ENCODE measurements at regions not wholly inside any gene's neighbourhood (a gene's known extent, or its start where the extent isn't known, plus 50 kb on each side); places are given as distances from the start of the nearest gene placed in this dataset.

DNA sequence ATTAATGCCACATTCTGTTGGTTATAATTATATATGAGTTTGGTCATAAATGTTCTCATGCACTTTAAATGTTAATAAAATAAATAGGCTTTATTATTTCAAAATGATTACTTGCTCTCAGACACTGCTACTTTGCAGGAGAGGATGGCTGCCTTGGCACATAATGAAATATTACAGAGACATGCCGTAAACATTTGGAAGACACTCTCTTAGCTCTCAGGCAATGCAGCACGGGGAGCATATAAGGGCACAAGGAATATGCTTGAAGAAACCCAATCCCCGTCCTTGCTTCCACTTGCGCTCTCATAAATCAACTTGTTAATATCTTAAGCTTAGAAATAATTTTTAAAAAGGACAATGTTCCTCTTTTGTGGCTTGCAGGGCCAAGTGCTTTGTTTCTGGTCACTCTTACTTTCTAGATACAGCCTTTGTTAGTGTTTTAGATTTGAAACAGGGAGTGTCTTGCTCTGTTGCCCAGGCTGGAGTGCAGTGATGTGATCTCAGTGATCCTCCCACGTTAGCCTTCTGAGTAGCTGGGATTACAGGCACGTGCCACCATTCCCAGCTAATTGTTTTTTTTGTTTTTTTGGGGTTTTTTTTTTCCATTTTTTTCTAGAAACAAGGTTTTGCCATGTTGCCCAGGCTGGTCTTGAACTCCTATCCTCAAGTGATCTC, 445.0 kb downstream of the SPRY1 start:
- no peak for DNase-seq (ENCODE audit: low spot score)

- no peak for DNase-seq (ENCODE audit: low spot score)
These were observed 446.5 kb downstream of the SPRY1 start for GRCh38 chr4:123843137-123843536.

DNA sequence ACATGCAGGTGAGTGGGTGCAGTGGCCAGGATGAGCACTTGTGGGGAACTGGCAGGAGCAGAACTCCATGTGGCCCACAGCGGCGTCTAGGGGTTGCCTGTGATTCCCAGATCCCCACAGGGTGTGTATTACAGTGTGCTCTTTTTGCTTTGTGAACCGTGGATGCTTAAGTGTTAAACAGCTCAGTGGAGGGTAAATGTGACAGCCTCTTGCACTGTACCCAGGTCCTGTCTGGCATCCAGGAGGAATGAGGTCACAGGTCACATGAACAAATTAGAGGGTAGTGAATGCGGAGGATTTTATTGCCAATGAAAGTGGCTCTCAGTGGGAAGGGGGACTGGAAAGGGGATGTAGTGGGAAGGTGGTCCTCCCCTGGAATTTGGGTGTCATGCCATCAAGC, 447.8 kb downstream of the SPRY1 start:
- no peak for DNase-seq (ENCODE audit: low spot score)

GRCh38 chr4:123846092-123846491, 449.5 kb downstream of the SPRY1 start:
- no peak for DNase-seq (ENCODE audit: low spot score)

- no peak for DNase-seq (ENCODE audit: low spot score)
These were observed 450.0 kb downstream of the SPRY1 start for GRCh38 chr4:123846561-123846960.

- DNase-seq (ENCODE audit: low spot score): no peak
These were observed 452.0 kb downstream of the SPRY1 start for GRCh38 chr4:123848606-123849005.

DNA sequence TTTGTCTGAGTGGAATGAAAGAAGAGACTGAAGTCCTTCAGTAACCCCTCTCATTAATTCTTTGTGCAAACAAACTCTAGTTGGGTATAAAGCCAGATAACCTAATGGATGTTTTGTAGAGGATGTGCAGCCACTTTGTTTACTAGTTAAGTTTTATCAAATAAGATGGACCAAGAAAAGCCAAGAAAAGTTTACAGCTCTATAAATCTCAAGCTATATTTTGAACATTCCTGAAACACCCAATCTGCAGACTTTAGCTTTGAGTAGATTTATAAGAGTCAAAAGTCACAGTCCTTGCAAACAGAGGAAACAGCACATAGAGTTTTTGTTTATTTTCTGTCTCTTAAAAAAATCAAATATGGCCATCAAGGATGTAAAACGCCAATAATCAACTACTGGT, 452.9 kb downstream of the SPRY1 start:
- no peak for DNase-seq (ENCODE audit: low spot score)

- no peak for DNase-seq (ENCODE audit: low spot score)
These were observed 454.9 kb downstream of the SPRY1 start for GRCh38 chr4:123851521-123851920.

DNA sequence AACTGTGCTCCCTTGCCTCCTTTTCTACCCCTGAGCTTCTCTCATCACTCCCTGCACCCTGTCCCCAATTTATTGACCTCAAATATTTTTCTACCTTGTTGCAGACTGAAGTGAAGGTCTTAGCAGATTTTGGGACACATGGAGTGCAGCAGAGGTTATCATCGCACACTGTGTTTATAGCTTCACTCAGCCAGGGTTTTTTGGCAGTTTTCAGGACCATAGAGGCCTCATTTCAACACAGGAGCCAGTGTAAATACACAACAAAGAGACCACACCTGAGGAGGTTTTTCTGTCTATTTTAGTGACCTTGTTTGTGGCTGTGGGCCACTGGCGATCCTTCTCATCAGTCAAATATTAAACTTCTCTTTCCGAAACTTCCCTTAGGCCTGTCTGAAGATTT, 457.1 kb downstream of the SPRY1 start:
- no peak for DNase-seq (ENCODE audit: low spot score)

DNA sequence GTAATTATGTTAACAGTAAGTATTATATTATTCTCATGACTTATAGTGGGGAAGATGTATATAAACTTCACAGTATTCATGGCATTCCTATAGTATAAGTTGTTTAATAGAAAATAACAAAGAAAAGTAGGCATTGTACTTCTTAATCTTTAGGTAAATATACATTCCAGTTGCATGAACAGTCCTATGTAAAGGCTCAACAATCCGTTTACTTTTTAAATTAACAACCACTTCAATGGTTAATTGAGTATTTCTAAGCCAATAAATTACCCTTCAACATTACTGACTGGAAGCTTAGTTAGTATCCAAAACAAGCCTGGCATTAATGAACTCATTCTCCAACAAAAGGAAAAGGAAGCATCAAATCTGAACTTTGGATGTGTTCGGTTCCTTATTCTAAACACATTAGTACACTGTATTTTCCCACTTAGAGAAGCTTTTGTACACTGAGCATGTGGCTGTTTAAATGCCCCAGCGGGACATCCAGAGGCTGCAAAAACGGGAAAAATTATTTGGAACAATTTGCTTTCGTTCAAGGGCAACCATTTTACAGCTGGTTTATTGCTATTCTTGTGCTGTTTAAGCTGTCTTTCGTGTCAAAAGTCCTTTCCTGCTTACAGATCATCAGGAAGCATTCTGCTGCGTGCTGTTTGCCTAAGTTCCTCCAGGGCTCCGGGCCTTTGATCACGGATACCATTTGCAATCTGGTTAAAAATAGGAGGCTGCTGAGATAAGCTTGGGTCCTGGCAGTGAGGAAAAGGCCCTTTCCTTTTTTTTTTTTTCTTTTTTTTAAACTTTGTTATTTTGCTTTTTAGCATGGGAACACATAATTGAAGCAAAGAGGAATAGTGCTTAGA, 460.3 kb downstream of the SPRY1 start:
- DNase-seq (ENCODE audit: low spot score): no peak

DNA sequence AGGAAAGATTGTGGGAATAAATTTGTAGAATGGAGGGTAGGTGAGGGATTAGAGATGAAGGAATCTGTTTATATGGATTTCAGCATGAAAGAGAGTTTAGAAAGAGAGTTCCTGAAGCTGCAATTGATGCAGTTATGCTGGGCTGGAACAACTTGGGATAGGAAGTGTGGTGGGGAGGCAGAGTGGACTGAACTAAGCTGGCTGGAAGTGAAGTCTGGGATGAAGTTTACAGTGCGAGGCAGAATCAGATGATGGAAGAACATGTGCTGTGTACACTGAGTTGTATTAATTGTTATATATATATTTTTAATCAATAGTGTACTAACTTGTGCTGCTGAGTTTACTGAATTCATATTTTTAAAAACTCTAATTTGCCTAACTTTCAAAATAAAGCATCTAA, 461.9 kb downstream of the SPRY1 start:
- no peak for DNase-seq (ENCODE audit: low spot score)

DNA sequence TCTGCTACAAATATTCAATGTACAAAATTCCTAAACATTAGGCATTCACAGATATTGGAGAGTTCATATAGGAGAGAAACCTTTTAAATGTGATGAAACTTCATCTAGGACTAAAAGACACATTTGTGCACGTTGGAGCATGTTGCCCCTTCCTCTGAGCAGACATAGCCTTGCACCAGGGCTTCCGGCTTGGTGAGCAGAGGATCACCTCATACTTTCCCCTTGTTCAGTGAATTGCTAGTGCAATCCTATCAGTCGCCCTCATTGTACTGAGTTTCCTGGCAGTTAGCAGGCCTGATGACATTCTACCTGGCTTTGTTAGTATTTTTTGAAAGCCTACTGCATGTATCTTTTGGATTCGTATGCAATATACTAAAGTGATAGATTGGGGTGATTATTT, 466.2 kb downstream of the SPRY1 start:
- no peak for DNase-seq (ENCODE audit: low spot score)

DNA sequence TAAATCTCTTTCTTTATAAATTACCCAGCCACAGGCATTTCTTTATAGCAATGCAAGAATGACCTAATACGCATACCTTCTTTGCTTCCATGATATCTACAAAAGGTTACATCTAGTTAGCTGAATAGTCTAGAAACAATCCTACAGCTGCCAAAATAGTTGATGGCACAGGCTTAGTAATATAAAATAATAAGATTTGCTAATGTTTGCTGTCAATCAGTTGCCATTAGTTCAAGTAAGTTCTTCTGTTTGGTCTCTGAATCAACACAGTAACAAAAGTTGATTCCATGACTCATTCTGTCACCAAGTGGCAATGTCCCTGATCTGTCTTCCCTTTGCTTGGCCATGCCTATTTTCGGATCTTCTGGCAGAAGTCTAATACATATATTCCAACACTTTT, 470.2 kb downstream of the SPRY1 start:
- no peak for DNase-seq (ENCODE audit: low spot score)

- DNase-seq (ENCODE audit: low spot score): no peak
These were observed 471.5 kb downstream of the SPRY1 start for GRCh38 chr4:123867910-123868587.

DNA sequence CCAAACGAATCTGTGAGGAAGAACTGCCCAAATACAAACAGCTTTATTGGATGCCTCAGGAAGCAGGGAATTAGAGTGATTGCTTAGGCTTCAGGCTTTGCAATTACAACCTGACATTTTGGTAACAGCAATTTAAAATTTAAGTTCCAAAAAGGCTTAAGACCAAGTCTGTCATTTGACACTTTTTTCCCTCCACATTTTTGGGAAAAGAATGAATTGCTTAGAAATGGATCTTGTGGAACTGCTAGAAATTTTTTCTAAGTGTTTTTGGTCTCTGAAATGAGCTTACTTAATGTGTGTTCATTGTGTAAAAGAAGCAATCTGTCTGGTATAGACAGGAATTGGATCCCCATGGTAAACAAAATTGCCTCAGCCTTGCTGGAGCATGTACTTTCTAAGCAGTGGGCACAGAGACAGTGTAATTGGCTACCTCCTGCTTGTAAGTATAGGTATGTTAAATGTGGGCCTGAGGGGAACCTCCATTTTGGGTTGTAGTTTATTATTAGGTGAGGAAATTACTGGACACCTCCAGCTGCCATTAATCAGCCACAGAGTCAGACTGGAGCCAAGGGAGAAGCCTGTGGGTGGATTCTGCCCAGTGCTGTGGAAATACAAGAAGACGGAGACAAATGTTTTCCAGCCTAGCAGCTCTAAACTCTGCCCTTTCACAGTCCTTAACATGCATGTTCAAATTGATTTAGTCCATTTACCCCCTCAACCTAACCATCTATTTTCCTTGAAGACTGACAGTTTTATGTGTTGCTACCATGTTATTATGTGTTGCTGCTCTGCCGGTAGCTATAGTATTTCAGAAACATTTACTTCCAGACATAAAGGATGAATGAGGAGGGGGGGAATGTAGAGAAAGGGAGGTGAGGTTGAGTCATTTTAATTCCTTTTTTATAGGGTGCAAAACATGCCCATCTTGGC, 473.0 kb downstream of the SPRY1 start:
- no peak for DNase-seq (ENCODE audit: low spot score)

GRCh38 chr4:123870216-123870876, 473.8 kb downstream of the SPRY1 start:
- DNase-seq (ENCODE audit: low spot score): no peak

DNA sequence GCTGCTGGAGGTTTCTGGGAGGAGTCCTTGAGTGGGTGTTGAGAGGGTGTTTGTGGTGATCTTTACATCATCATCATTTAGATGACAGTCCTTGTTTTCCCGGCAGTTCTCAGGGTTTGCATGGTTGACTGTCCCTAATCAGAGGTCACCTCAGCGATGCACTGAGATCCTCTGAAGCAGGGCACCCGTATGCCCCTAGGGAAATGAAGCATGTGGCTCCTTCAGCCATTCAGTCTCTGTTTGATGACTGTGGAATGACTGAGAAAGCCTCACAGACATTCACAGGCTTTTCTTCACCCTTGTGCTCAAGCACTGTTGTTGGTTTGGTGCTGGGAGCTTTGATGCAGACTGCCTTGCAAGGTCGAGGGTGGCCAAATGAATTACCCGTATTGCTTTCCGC, 474.7 kb downstream of the SPRY1 start:
- DNase-seq (ENCODE audit: low spot score): no peak

- DNase-seq (ENCODE audit: low spot score): no peak
These were observed 477.5 kb downstream of the SPRY1 start for GRCh38 chr4:123874063-123874462.

GRCh38 chr4:123876143-123876542, 479.5 kb downstream of the SPRY1 start:
- DNase-seq (ENCODE audit: low spot score): no peak

- no peak for DNase-seq (ENCODE audit: low spot score)
These were observed 480.1 kb downstream of the SPRY1 start for GRCh38 chr4:123876671-123877101.

DNA sequence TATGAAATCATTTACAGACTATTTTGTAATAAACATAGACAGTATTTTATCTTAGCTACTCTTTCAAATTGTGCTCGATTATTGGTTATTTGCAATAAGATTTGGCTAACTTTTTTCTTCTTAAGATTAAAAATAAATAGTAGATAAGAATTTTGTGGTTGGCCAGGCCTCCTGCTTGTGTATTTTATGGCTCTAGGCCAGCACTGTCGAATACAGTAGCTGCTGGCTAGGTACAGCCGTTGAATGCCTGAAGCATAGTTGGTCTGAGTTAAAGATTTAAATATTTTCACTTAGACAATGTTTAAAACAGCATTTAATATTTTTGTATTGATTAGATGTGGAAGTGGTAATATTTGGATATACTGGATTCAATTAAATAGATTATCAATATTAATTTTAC, 481.0 kb downstream of the SPRY1 start:
- DNase-seq (ENCODE audit: low spot score): no peak

Measured in HuH-7.5 (cell line).